Fibroblast of lung (primary cell): ENCODE measurements at regions not wholly inside any gene's neighbourhood (a gene's known extent, or its start where the extent isn't known, plus 50 kb on each side); places are given as distances from the start of the nearest gene placed in this dataset.

Experiments used
- DNase-seq, 2 donors: peaks; one replicate each; pipeline versions ENCODE4 v3.0.0 to v3.0.0-alpha.2; 2010; ENCODE audit warnings: low read depth in 2 of 2
- H2AFZ ChIP-seq: 2 replicates; pipeline ENCODE4 v1.5.1; 2012; ENCODE audit warnings: low read length, control low read depth, inconsistent platforms
- H3K27ac ChIP-seq: 2 replicates; pipeline ENCODE4 v1.5.1; 2011; ENCODE audit warnings: low read length, control low read depth; ENCODE audit not compliant: insufficient read depth
- H3K27me3 ChIP-seq: 2 replicates; pipeline ENCODE4 v1.5.1; 2011; ENCODE audit warnings: mild to moderate bottlenecking, low read length; ENCODE audit not compliant: control insufficient read depth, insufficient read depth
- H3K36me3 ChIP-seq: 2 replicates; pipeline ENCODE4 v1.5.1; 2011; ENCODE audit warnings: low read length; ENCODE audit not compliant: control insufficient read depth, insufficient read depth
- H3K4me1 ChIP-seq: 2 replicates; pipeline ENCODE4 v1.5.1; 2011; ENCODE audit warnings: low read length; ENCODE audit not compliant: control insufficient read depth, insufficient read depth; ENCODE audit errors: extremely low read depth
- H3K4me2 ChIP-seq: 2 replicates; pipeline ENCODE4 v1.5.1; 2011; ENCODE audit warnings: low read length, control low read depth; ENCODE audit not compliant: insufficient read depth; ENCODE audit errors: extremely low read depth
- H3K4me3 ChIP-seq, 4 experiments: fragments of 200-600 bp in 1 of 4; sonication (generic) in 1 of 4; replicated peaks in 1 of 4; 2 replicates each; pipeline ENCODE4 v1.5.1; 2011 to 2016; ENCODE audit warnings: low read length in 4 of 4, low read depth in 3 of 4, mild to moderate bottlenecking in 3 of 4, control low read depth in 2 of 4, inconsistent platforms in 1 of 4, mixed read lengths in 1 of 4; ENCODE audit not compliant: insufficient read depth in 1 of 4; ENCODE audit errors: control extremely low read depth in 1 of 4
- H3K79me2 ChIP-seq: 2 replicates; pipeline ENCODE4 v1.5.1; 2012; ENCODE audit warnings: mild to moderate bottlenecking, low read length, inconsistent platforms; ENCODE audit not compliant: control insufficient read depth, insufficient read depth
- H3K9ac ChIP-seq: 2 replicates; pipeline ENCODE4 v1.5.1; 2011; ENCODE audit warnings: mild to moderate bottlenecking, low read length, control low read depth; ENCODE audit not compliant: insufficient read depth
- H3K9me3 ChIP-seq: 2 replicates; pipeline ENCODE4 v1.5.1; 2012; ENCODE audit warnings: low read depth, low read length; ENCODE audit not compliant: control insufficient read depth, insufficient read depth
- H4K20me1 ChIP-seq: 2 replicates; pipeline ENCODE4 v1.5.1; 2011; ENCODE audit warnings: low read length; ENCODE audit not compliant: control insufficient read depth, insufficient read depth; ENCODE audit errors: extremely low read depth
- CTCF ChIP-seq, 2 donors: IDR thresholded peaks in 1 of 2; conservative IDR thresholded peaks in 1 of 2; 1 replicate in 1 of 2; 2 replicates in 1 of 2; pipeline ENCODE4 v1.5.1; 2011 to 2012; ENCODE audit warnings: low read length in 2 of 2, control low read depth in 1 of 2, inconsistent platforms in 1 of 2, low read depth in 1 of 2, mild to moderate bottlenecking in 1 of 2
- EZH2 ChIP-seq: IDR thresholded peaks from 2 replicates; pipeline ENCODE4 v1.5.1; 2012; ENCODE audit warnings: low read length, control low read depth, mild to moderate bottlenecking; ENCODE audit errors: missing control alignments

- peak in 1 of 2 donors; percentile 13 for DNase-seq
- Histone ChIP-seq H3K36me3 (no peaks in the 10 kb centered on the region), H3K9me3 (no peaks in the 10 kb centered on the region), H3K79me2 (no peaks in the 10 kb centered on the region), H3K27me3 (no peaks in the 10 kb centered on the region), H3K4me3 (no peak overlapping the region), H3K4me1 (no peaks in the 10 kb centered on the region), H2AFZ (no peak overlapping the region), H3K27ac (no peak overlapping the region), H3K9ac (no peak overlapping the region), H4K20me1 (no peaks in the 10 kb centered on the region), H3K4me2 (no peak overlapping the region)
- TF ChIP-seq CTCF (conservative IDR thresholded peaks at IDR 0.05 in 1 of 2, IDR thresholded peaks at IDR 0.05 in 1 of 2; ENCODE audit: low read depth in 1 of 2, low read length in 2 of 2) (no peak), EZH2 (no peak)
These were observed 636.6 kb upstream of the MMS22L start for GRCh38 chr6:97919631-97920030.

GRCh38 chr6:97923249-97923648 lies 640.2 kb upstream of the MMS22L start:
- Histone ChIP-seq H3K4me1 (no peaks in the 10 kb centered on the region), H3K27me3 (no peaks in the 10 kb centered on the region), H3K9me3 (no peaks in the 10 kb centered on the region), H3K4me2 (no peak overlapping the region), H4K20me1 (no peaks in the 10 kb centered on the region), H3K36me3 (no peaks in the 10 kb centered on the region), H3K4me3 (no peak overlapping the region), H3K9ac (no peak overlapping the region), H3K27ac (no peak overlapping the region), H3K79me2 (no peaks in the 10 kb centered on the region), H2AFZ (no peak overlapping the region)
- TF ChIP-seq EZH2, result no peak
- no peak for TF ChIP-seq CTCF (conservative IDR thresholded peaks at IDR 0.05 in 1 of 2, IDR thresholded peaks at IDR 0.05 in 1 of 2; ENCODE audit: low read depth in 1 of 2, low read length in 2 of 2)
- DNase-seq, result no peak

GRCh38 chr6:97925504-97925903 lies 642.5 kb upstream of the MMS22L start:
- H2AFZ ChIP-seq, result no peak overlapping the region
- TF ChIP-seq EZH2 (no peak), CTCF (conservative IDR thresholded peaks at IDR 0.05 in 1 of 2, IDR thresholded peaks at IDR 0.05 in 1 of 2; ENCODE audit: low read depth in 1 of 2, low read length in 2 of 2) (no peak)
- H3K4me2 ChIP-seq, result no peak overlapping the region
- H3K27me3 ChIP-seq, result no peaks in the 10 kb centered on the region
- H3K9ac ChIP-seq, result no peak overlapping the region
- no peaks in the 10 kb centered on the region for H3K4me1 ChIP-seq
- no peaks in the 10 kb centered on the region for H3K9me3 ChIP-seq
- no peak overlapping the region for H3K27ac ChIP-seq
- no peaks in the 10 kb centered on the region for H3K36me3 ChIP-seq
- no peak overlapping the region for H3K4me3 ChIP-seq
- H3K79me2 ChIP-seq, result no peaks in the 10 kb centered on the region
- no peaks in the 10 kb centered on the region for H4K20me1 ChIP-seq
- DNase-seq, result no peak
